K562 (cell line): ENCODE measurements at regions not wholly inside any gene's neighbourhood (a gene's known extent, or its start where the extent isn't known, plus 50 kb on each side); places are given as distances from the start of the nearest gene placed in this dataset.

Experiments used
- EZH2 ChIP-seq: IDR thresholded peaks from 2 replicates; pipeline ENCODE4 v1.6.1; 2012; ENCODE audit warnings: low read depth, mild to moderate bottlenecking, inconsistent platforms, low read length, borderline replicate concordance
- POLR2A ChIP-seq: fragments of 450-650 bp; conservative IDR thresholded peaks from 2 replicates; pipeline ENCODE4 v1.6.1; 2016
- RFX5 ChIP-seq: IDR thresholded peaks from 2 replicates; pipeline ENCODE4 v1.6.1; 2011; ENCODE audit warnings: low read depth, mild to moderate bottlenecking, improper control_type of control experiment, low read length
- SRF ChIP-seq, 2 experiments: fragments of 250-450, 450-650 bp in 1 of 2; sonication (Bioruptor Pico) in 1 of 2; sonication (generic) in 1 of 2; formaldehyde crosslinking; IDR thresholded peaks; 2 replicates each; pipeline versions ENCODE4 v1.5.0 to v1.5.1; 2020 to 2022; ENCODE audit warnings: mild to moderate bottlenecking in 1 of 2, missing genetic modification reagents in 1 of 2
- XRCC5 ChIP-seq: fragments of 200-400 bp; formaldehyde crosslinking; IDR thresholded peaks from 2 replicates; pipeline ENCODE4 v1.6.1; 2017; ENCODE audit warnings: low read depth, mild to moderate bottlenecking, low read length
- ZEB2 ChIP-seq: fragments of 450-650 bp; IDR thresholded peaks from 2 replicates; pipeline ENCODE4 v1.6.1; 2016
- ZNF280A ChIP-seq: fragments of 450-650 bp; IDR thresholded peaks from 2 replicates; pipeline ENCODE4 v1.6.1; 2018; ENCODE audit warnings: mild to moderate bottlenecking, low read depth; ENCODE audit not compliant: partially characterized antibody
- ZNF347 ChIP-seq: fragments of 450-650 bp; formaldehyde crosslinking; IDR thresholded peaks from 2 replicates; pipeline ENCODE4 v1.4.0; 2020; ENCODE audit warnings: low read depth, mild to moderate bottlenecking, moderate library complexity
- TF ChIP-seq, protein P1 (sequence below), 3 experiments: IDR thresholded peaks in 2 of 3; conservative IDR thresholded peaks in 1 of 3; 2 replicates each; pipeline ENCODE4 v1.5.1; 2011 to 2012; ENCODE audit warnings: low read length in 3 of 3, mild to moderate bottlenecking in 3 of 3, control low read depth in 2 of 3, improper control_type of control experiment in 1 of 3, inconsistent platforms in 1 of 3, low read depth in 1 of 3, mixed read lengths in 1 of 3, moderate library complexity in 1 of 3; ENCODE audit not compliant: insufficient read depth in 2 of 3
- TF ChIP-seq, protein P2 (sequence below), 2 experiments: fragments of 450-650 bp; formaldehyde crosslinking in 1 of 2; IDR thresholded peaks; 2 replicates each; pipeline versions ENCODE4 v1.4.0 to v1.6.1; 2014 to 2020; ENCODE audit warnings: mild to moderate bottlenecking in 2 of 2, borderline replicate concordance in 1 of 2, low read depth in 1 of 2

DNA sequence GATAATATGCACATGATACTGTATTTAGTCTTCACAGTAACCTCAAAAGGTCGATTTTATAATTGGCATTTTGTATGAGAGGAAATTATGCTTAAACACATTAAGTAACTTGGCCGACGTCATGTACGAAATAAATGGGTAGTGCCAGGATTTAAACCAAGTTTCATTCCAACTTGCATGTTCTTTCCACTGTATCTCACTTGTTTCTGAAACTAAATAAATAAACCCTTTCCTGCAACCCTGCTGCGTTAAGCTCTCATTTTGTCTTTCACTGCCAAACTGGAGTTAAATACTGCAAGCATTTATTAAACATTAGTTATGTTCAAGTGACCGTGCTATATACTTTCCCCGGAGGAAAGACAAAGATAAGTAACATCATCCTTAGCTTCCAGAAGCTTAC is 293.9 kb upstream of the PRKD1 start:
- TF ChIP-seq, protein P1, sequence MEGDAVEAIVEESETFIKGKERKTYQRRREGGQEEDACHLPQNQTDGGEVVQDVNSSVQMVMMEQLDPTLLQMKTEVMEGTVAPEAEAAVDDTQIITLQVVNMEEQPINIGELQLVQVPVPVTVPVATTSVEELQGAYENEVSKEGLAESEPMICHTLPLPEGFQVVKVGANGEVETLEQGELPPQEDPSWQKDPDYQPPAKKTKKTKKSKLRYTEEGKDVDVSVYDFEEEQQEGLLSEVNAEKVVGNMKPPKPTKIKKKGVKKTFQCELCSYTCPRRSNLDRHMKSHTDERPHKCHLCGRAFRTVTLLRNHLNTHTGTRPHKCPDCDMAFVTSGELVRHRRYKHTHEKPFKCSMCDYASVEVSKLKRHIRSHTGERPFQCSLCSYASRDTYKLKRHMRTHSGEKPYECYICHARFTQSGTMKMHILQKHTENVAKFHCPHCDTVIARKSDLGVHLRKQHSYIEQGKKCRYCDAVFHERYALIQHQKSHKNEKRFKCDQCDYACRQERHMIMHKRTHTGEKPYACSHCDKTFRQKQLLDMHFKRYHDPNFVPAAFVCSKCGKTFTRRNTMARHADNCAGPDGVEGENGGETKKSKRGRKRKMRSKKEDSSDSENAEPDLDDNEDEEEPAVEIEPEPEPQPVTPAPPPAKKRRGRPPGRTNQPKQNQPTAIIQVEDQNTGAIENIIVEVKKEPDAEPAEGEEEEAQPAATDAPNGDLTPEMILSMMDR (IDR thresholded peaks at IDR 0.05 in 2 of 3, conservative IDR thresholded peaks at IDR 0.05 in 1 of 3; ENCODE audit: insufficient read depth in 2 of 3, low read depth in 1 of 3, low read length in 3 of 3) = no peak
- TF ChIP-seq SRF (CRISPR knock-in tag; IDR thresholded peaks at IDR 0.05) (no peak), ZEB2 (no peak), EZH2 (no peak), RFX5 (no peak), ZNF280A (no peak), ZNF347 (no peak), XRCC5 (no peak), POLR2A (no peak)
- TF ChIP-seq, protein P2, sequence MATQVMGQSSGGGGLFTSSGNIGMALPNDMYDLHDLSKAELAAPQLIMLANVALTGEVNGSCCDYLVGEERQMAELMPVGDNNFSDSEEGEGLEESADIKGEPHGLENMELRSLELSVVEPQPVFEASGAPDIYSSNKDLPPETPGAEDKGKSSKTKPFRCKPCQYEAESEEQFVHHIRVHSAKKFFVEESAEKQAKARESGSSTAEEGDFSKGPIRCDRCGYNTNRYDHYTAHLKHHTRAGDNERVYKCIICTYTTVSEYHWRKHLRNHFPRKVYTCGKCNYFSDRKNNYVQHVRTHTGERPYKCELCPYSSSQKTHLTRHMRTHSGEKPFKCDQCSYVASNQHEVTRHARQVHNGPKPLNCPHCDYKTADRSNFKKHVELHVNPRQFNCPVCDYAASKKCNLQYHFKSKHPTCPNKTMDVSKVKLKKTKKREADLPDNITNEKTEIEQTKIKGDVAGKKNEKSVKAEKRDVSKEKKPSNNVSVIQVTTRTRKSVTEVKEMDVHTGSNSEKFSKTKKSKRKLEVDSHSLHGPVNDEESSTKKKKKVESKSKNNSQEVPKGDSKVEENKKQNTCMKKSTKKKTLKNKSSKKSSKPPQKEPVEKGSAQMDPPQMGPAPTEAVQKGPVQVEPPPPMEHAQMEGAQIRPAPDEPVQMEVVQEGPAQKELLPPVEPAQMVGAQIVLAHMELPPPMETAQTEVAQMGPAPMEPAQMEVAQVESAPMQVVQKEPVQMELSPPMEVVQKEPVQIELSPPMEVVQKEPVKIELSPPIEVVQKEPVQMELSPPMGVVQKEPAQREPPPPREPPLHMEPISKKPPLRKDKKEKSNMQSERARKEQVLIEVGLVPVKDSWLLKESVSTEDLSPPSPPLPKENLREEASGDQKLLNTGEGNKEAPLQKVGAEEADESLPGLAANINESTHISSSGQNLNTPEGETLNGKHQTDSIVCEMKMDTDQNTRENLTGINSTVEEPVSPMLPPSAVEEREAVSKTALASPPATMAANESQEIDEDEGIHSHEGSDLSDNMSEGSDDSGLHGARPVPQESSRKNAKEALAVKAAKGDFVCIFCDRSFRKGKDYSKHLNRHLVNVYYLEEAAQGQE (IDR thresholded peaks at IDR 0.05; ENCODE audit: borderline replicate concordance) = no peak
- TF ChIP-seq, protein P2 (CRISPR knock-in tag; IDR thresholded peaks at IDR 0.05; ENCODE audit: low read depth) = no peak
